Sigmoid colon (tissue), 6 donors: ENCODE measurements at regions not wholly inside any gene's neighbourhood (a gene's known extent, or its start where the extent isn't known, plus 50 kb on each side); places are given as distances from the start of the nearest gene placed in this dataset.
"Not testable (repeated sequence)": the region's sequence is repeated elsewhere in the genome, so short reads cannot be mapped to it uniquely, and the experiment has no call there.

Experiments
- DNase-seq: peaks from one replicate; pipeline ENCODE4 v3.0.0-alpha.2; 2019
- H3K27ac ChIP-seq, 4 donors: fragments of 200-600 bp; sonication (generic); one replicate each; pipeline ENCODE4 v1.5.1; 2016 to 2019; ENCODE audit warnings: mild to moderate bottlenecking in 1 of 4
- H3K27me3 ChIP-seq, 3 donors: fragments of 200-600 bp; sonication (generic); one replicate each; pipeline ENCODE4 v1.5.1; 2019; ENCODE audit warnings: mild to moderate bottlenecking in 1 of 3
- H3K36me3 ChIP-seq, 4 donors: fragments of 200-600 bp; sonication (generic); one replicate each; pipeline ENCODE4 v1.5.1; 2016 to 2019
- H3K4me1 ChIP-seq, 4 donors: fragments of 200-600 bp; sonication (generic); one replicate each; pipeline ENCODE4 v1.5.1; 2017 to 2019
- H3K4me3 ChIP-seq, 4 donors: fragments of 200-600 bp; sonication (generic); one replicate each; pipeline ENCODE4 v1.5.1; 2017 to 2019; ENCODE audit warnings: mild to moderate bottlenecking in 2 of 4, moderate library complexity in 1 of 4
- H3K9me3 ChIP-seq, 4 donors: fragments of 200-600 bp in 3 of 4; sonication (generic) in 3 of 4; one replicate each; pipeline versions ENCODE4 v1.5.1 to v1.6.1; 2013 to 2019
- CTCF ChIP-seq, 4 experiments: fragments of 450-650 bp in 3 of 4; fragments of 200-600 bp in 1 of 4; IDR thresholded peaks; one replicate each; pipeline ENCODE4 v1.5.1; 2016 to 2019; ENCODE audit warnings: antibody characterized with exemption in 4 of 4, mild to moderate bottlenecking in 3 of 4, moderate library complexity in 2 of 4
- EP300 ChIP-seq, 4 donors: sonication (generic); formaldehyde crosslinking; IDR thresholded peaks; one replicate each; pipeline ENCODE4 v1.6.1; 2017; ENCODE audit warnings: antibody characterized with exemption in 4 of 4
- POLR2A ChIP-seq, 2 donors: fragments of 450-650 bp; IDR thresholded peaks; one replicate each; pipeline ENCODE4 v1.6.1; 2016; ENCODE audit warnings: antibody characterized with exemption in 2 of 2, mild to moderate bottlenecking in 2 of 2, moderate library complexity in 2 of 2
- POLR2AphosphoS5 ChIP-seq, 4 donors: sonication (generic); formaldehyde crosslinking; IDR thresholded peaks; one replicate each; pipeline ENCODE4 v1.6.1; 2017; ENCODE audit warnings: antibody characterized with exemption in 4 of 4
- WGBS, 2 donors: extraction: QIAGEN DNeasy Blood & Tissue Kit; methylation state at CpG; one replicate each; pipeline ENCODE4 v1.1.7; 2013; 5-methylcytosine and 5-hydroxymethylcytosine counted together
- intact Hi-C: fragments of 100-400 bp; cut with DNase I; formaldehyde crosslinking; loops from one replicate; pipeline ENCODE4 v1.15.1; 2023
- donor health status: healthy with polysubstance abuse.
- donor health status: healthy.

GRCh38 chr15:21271566-21271965 lies 168.7 kb downstream of the POTEB3 start:
- 29 to 47% methylated on average over 2 of the region's 2 CpGs for WGBS, 2 donors
- H3K36me3 ChIP-seq = no peaks in the 10 kb centered on the region
- H3K27me3 ChIP-seq = no peaks in the 10 kb centered on the region
- intact Hi-C loops = no loop called here
- H3K4me3 ChIP-seq = no peak overlapping the region
- H3K4me1 ChIP-seq = no peaks in the 10 kb centered on the region
- TF ChIP-seq POLR2AphosphoS5 (IDR thresholded peaks at IDR 0.05) = no peak
- H3K9me3 ChIP-seq = no peaks in the 10 kb centered on the region
- H3K27ac ChIP-seq = no peak overlapping the region
- no peak for DNase-seq

DNA sequence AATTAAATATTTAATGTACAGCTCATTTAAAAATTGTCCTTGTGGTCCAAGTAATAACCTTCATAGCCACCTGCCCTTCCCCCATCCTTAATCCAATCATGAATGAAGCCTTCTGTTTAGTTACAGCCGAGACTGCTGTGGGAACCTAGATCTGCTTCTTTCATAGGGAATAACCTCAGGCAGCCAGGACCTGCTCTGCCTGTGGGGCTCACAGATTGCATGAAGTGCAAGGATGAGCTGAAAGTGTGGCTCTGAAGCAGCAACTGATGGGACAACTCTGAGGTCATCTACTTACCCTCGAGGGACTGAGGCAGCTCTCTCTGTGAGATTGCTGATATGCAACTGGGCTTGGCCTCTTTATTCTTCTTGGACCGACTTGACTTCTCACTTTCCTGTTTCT lies 169.8 kb downstream of the POTEB3 start:
- Histone ChIP-seq H3K9me3 (no peaks in the 10 kb centered on the region), H3K4me3 (no peak overlapping the region), H3K27ac (no peak overlapping the region), H3K36me3 (no peaks in the 10 kb centered on the region), H3K27me3 (no peaks in the 10 kb centered on the region), H3K4me1 (no peaks in the 10 kb centered on the region)
- no peak for TF ChIP-seq POLR2A (IDR thresholded peaks at IDR 0.05)
- no peak for TF ChIP-seq CTCF (IDR thresholded peaks at IDR 0.05)
- TF ChIP-seq POLR2AphosphoS5 (IDR thresholded peaks at IDR 0.05) = no peak
- intact Hi-C loops = no loop called here
- no peak for DNase-seq
- 33 to 61% methylated on average over 3 of the region's 3 CpGs for WGBS, 2 donors

DNA sequence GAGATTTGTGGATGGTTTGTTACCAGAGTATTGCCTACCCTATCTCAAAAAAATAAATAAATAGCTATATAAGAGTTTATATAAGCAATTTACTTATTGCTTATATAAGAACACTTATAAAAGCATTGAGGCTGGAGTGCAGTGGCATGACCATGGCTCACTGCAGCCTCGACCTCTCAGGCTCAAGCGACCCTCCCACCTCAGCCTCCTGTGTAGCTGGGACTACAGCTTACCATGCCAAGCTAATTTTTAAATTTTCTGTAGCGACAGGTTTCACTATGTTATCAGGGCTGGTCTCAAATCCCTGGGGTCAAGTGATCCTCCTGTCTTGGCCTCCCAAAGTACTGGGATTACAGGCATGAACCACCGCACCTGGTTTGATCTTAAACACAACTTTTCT lies 170.6 kb downstream of the POTEB3 start:
- WGBS, 2 donors = 77 to 79% methylated on average over 4 of the region's 4 CpGs
- H3K9me3 ChIP-seq, H3K27ac ChIP-seq, intact Hi-C loops, H3K4me3 ChIP-seq, DNase-seq, H3K36me3 ChIP-seq, H3K4me1 ChIP-seq, H3K27me3 ChIP-seq: not testable (repeated sequence)

DNA sequence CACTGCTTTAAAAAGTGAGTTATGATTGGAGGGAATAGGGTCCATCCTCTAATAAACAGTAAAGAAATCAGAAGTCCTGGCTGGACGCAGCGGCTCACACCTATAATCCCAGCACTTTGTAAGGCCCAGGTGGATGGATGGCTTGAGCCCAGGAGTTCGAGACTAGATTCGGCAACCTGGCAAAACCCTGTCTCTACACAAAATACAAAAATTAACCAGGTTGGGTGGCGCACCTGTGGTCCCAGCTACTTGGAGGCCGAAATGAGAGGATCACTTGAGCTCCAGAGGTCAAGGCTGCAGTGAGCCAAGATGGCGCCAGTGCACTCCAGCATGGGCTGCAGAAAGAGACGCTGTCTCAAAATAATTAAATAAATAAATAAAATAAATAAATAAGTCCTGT lies 171.2 kb downstream of the POTEB3 start:
- intact Hi-C loops = no loop called here
- WGBS, 2 donors = 77 to 80% methylated on average over 8 of the region's 8 CpGs
- DNase-seq = no peak

DNA sequence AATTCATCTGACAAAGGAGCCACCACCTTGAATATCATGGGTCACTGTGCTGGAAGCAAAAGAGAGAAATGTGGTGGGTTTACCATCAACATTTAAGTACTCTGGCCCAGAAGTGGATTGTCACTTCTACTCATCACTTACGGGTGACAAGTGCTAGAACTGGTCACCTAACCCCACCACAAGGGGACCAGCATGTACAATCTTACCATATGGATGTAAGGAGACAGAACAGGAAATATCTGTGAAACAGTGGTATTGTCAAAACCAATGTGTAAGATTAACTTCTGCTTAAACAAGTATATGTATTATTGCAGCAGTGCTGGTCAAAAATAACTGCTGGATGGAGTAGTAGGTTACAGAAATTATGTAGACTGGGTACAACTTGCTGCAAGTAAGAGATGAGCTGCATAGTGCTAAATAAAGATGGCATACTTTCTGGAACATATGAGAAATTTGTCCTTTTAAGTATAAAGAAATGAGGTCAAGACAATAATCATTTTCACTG lies 171.8 kb downstream of the POTEB3 start:
- WGBS, 2 donors = 63 to 77% methylated on average over 1 of the region's 1 CpG
- no peak for DNase-seq
- Histone ChIP-seq H3K4me3 (no peak overlapping the region), H3K27ac (no peak overlapping the region), H3K36me3 (no peaks in the 10 kb centered on the region), H3K4me1 (no peaks in the 10 kb centered on the region), H3K27me3 (no peaks in the 10 kb centered on the region), H3K9me3 (no peaks in the 10 kb centered on the region)
- TF ChIP-seq EP300 (IDR thresholded peaks at IDR 0.05) (no peak), POLR2AphosphoS5 (IDR thresholded peaks at IDR 0.05) (no peak), CTCF (IDR thresholded peaks at IDR 0.05) (no peak), POLR2A (IDR thresholded peaks at IDR 0.05) (no peak)
- intact Hi-C loops = no loop called here

More for the DNA sequence above, 171.2 kb downstream of the POTEB3 start:
- Histone ChIP-seq H3K9me3 (no peaks in the 10 kb centered on the region), H3K27me3 (no peaks in the 10 kb centered on the region), H3K4me3 (no peak overlapping the region), H3K4me1 (no peaks in the 10 kb centered on the region), H3K27ac (no peak overlapping the region), H3K36me3 (no peaks in the 10 kb centered on the region)
- no peak for TF ChIP-seq POLR2AphosphoS5 (IDR thresholded peaks at IDR 0.05)
- no peak for TF ChIP-seq POLR2A (IDR thresholded peaks at IDR 0.05)
- TF ChIP-seq EP300 (IDR thresholded peaks at IDR 0.05) = no peak

DNA sequence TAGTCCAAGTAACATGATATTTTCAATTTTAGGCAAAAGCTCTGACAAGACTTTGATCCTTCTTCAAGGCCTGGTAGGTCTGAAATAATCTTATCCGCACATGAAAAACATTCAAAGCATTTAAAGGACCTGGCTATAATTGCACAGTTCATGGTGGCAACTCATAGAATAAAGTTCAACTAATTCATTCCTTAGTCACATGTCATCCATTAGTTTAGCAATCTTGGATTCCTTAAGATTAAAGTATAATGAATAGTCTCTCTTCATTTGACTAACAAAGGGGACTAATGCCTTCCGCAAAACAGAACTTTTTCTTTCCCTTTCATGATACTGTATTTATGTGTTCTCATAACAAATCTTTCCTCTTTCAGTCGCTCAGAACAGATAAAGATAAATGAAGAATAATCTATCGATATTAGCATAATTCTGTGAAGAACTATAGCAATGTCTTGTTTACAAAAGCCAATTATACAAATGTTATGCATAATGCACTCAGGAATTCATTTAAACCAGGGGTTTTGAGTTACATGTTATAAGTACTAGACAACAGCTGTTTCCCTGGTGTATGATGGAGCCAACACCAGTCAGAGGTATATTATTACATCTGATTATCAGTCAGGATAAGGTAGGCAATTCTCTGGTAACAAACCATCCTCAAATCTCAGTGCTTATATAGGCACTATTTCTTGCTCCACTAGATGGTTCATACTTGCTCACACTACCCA lies 172.5 kb downstream of the POTEB3 start:
- Histone ChIP-seq H3K27ac (no peak overlapping the region), H3K27me3 (no peaks in the 10 kb centered on the region), H3K36me3 (no peaks in the 10 kb centered on the region), H3K4me3 (no peak overlapping the region), H3K9me3 (no peaks in the 10 kb centered on the region), H3K4me1 (no peaks in the 10 kb centered on the region)
- no peak for TF ChIP-seq CTCF (IDR thresholded peaks at IDR 0.05)
- no peak for TF ChIP-seq POLR2A (IDR thresholded peaks at IDR 0.05)
- no peak for TF ChIP-seq EP300 (IDR thresholded peaks at IDR 0.05)
- TF ChIP-seq POLR2AphosphoS5 (IDR thresholded peaks at IDR 0.05) = no peak
- WGBS, 2 donors = 71 to 80% methylated on average over 4 of the region's 4 CpGs
- no peak for DNase-seq
- intact Hi-C loops = no loop called here
